HepG2 (cell line): ENCODE measurements at regions not wholly inside any gene's neighbourhood (a gene's known extent, or its start where the extent isn't known, plus 50 kb on each side); places are given as distances from the start of the nearest gene placed in this dataset.

Experiments
- ATAC-seq: fragments of 200-7000 bp; cut with Tn5 transposase; 3 replicates; pipeline ENCODE4 v1.9.1; 2020; ENCODE audit warnings: mild to moderate bottlenecking, moderate library complexity
- BruUV-seq: library from RNA; stranded (reverse); fragments of 400-500 nt; replicated peaks from 2 replicates; lab custom pipeline; 2021; lab: Mats Ljungman, UMichigan
- CTCF ChIA-PET: fragments of 300-600 bp; formaldehyde crosslinking; extraction: SDS; loops from one replicate; lab custom pipeline; 2021; ENCODE audit warnings: low total read pairs, inconsistent platforms, low intra/inter-chr PET ratio; lab: Yijun Ruan, JAX
- POLR2A ChIA-PET: fragments of 350-600 bp; sonication (Branson Sonifier 250); formaldehyde crosslinking; loops from one replicate; lab custom pipeline; 2020; ENCODE audit warnings: antibody characterized with exemption, inconsistent platforms; lab: Yijun Ruan, JAX
- DNase-seq: peaks from one replicate; pipeline ENCODE4 v3.0.0-alpha.2; 2015; ENCODE audit warnings: low spot score
- FAIRE-seq: peaks from 3 replicates; lab custom pipeline; 2011; peaks lifted over from hg19 to GRCh38; lab: Jason Lieb, UNC
- H2AFZ ChIP-seq: one replicate; pipeline ENCODE4 v1.6.1; 2011; ENCODE audit warnings: low read length, inconsistent platforms
- H3K27ac ChIP-seq: fragments of 300-600 bp; 3 replicates; pipeline ENCODE4 v1.8.0; 2011; ENCODE audit warnings: mixed run types, mild to moderate bottlenecking, mixed read lengths, low read length, inconsistent platforms; ENCODE audit not compliant: insufficient read depth; ENCODE audit errors: extremely low read length
- H3K27me3 ChIP-seq, 2 experiments: fragments of 200-600 bp in 1 of 2; 2 replicates in 1 of 2; 3 replicates in 1 of 2; pipeline versions ENCODE4 v1.6.0 to v1.8.0; 2011; ENCODE audit warnings: low read length in 2 of 2, mild to moderate bottlenecking in 2 of 2, moderate library complexity in 2 of 2, inconsistent platforms in 1 of 2; ENCODE audit not compliant: insufficient read depth in 2 of 2, control insufficient read depth in 1 of 2
- H3K36me3 ChIP-seq, 2 experiments: fragments of 200-600 bp in 1 of 2; replicated peaks in 1 of 2; 2 replicates in 1 of 2; 3 replicates in 1 of 2; pipeline versions ENCODE4 v1.5.1 to v1.8.0; 2011; ENCODE audit warnings: low read length in 2 of 2, inconsistent platforms in 1 of 2; ENCODE audit not compliant: insufficient read depth in 2 of 2, control insufficient read depth in 1 of 2
- H3K4me1 ChIP-seq: 2 replicates; pipeline ENCODE4 v1.5.1; 2012; ENCODE audit warnings: low read length, inconsistent platforms; ENCODE audit not compliant: insufficient read depth
- H3K4me2 ChIP-seq: 2 replicates; pipeline ENCODE4 v1.6.0; 2011; ENCODE audit warnings: low read depth, low read length, inconsistent platforms
- H3K4me3 ChIP-seq, 3 experiments: fragments of 200-600 bp in 1 of 3; sonication (generic), shearing (Covaris generic) in 1 of 3; replicated peaks in 1 of 3; 2 replicates each; pipeline ENCODE4 v1.5.1; 2011 to 2016; ENCODE audit warnings: low read length in 3 of 3, inconsistent platforms in 2 of 3, low read depth in 2 of 3, mild to moderate bottlenecking in 2 of 3, control low read depth in 1 of 3, mixed read lengths in 1 of 3; ENCODE audit not compliant: insufficient read depth in 1 of 3
- H3K79me2 ChIP-seq: one replicate; pipeline ENCODE4 v1.6.1; 2011; ENCODE audit warnings: low read length, inconsistent platforms; ENCODE audit not compliant: insufficient read depth
- H3K9ac ChIP-seq: 2 replicates; pipeline ENCODE4 v1.6.0; 2011; ENCODE audit warnings: mild to moderate bottlenecking, low read depth, low read length, inconsistent platforms; ENCODE audit not compliant: insufficient read depth
- H3K9me3 ChIP-seq: 2 replicates; pipeline ENCODE4 v1.5.1; 2012; ENCODE audit warnings: mild to moderate bottlenecking, low read length
- H4K20me1 ChIP-seq: 2 replicates; pipeline ENCODE4 v1.6.0; 2011; ENCODE audit warnings: inconsistent platforms, mild to moderate bottlenecking, low read length, moderate library complexity; ENCODE audit not compliant: insufficient read depth
- ATF7 ChIP-seq, 2 experiments: fragments of 450-650 bp in 1 of 2; sonication (generic) in 1 of 2; formaldehyde crosslinking in 1 of 2; IDR thresholded peaks; 2 replicates each; pipeline versions ENCODE4 v1.4.0 to v1.6.1; 2016 to 2020; ENCODE audit warnings: antibody characterized with exemption in 1 of 2, mild to moderate bottlenecking in 1 of 2, missing genetic modification reagents in 1 of 2
- CENPT ChIP-seq: sonication (generic); formaldehyde crosslinking; IDR thresholded peaks from 2 replicates; pipeline ENCODE4 v1.8.0; 2022; ENCODE audit warnings: low read depth, mild to moderate bottlenecking, moderate library complexity, missing genetic modification reagents
- ETS1 ChIP-seq: sonication (generic); formaldehyde crosslinking; IDR thresholded peaks from 2 replicates; pipeline ENCODE4 v1.4.0; 2020; ENCODE audit warnings: missing genetic modification reagents
- MAFF ChIP-seq: IDR thresholded peaks from 2 replicates; pipeline ENCODE4 v1.6.1; 2011; ENCODE audit warnings: low read depth, low read length, improper control_type of control experiment
- MAFK ChIP-seq, 2 experiments: IDR thresholded peaks in 1 of 2; conservative IDR thresholded peaks in 1 of 2; 2 replicates each; pipeline ENCODE4 v1.6.1; 2011; ENCODE audit warnings: improper control_type of control experiment in 2 of 2, low read length in 2 of 2
- MXD3 ChIP-seq: IDR thresholded peaks from 2 replicates; pipeline ENCODE4 v1.6.1; 2016; ENCODE audit warnings: mild to moderate bottlenecking, missing biosample characterization, missing genetic modification reagents
- ZHX2 ChIP-seq, 2 experiments: sonication (generic) in 1 of 2; formaldehyde crosslinking in 1 of 2; IDR thresholded peaks; 2 replicates each; pipeline versions ENCODE4 v1.6.1 to v1.9.0; 2014 to 2022; ENCODE audit warnings: antibody characterized with exemption in 1 of 2, borderline replicate concordance in 1 of 2, inconsistent platforms in 1 of 2, low read depth in 1 of 2, missing genetic modification reagents in 1 of 2
- ZNF33B ChIP-seq: sonication (generic); formaldehyde crosslinking; IDR thresholded peaks from 2 replicates; pipeline ENCODE4 v1.5.1; 2020; ENCODE audit warnings: mild to moderate bottlenecking, missing genetic modification reagents
- WGBS: methylation state at CpG from one replicate; pipeline ENCODE4 v1.1.6; 2017; ENCODE audit warnings: low lambda C conversion rate; 5-methylcytosine and 5-hydroxymethylcytosine counted together
- in situ Hi-C: cut with HindIII; loops from 2 replicates; pipeline ENCODE4 v1.10.0; 2017; ENCODE audit warnings: low pct_unique_long_range_greater_than_20kb; ENCODE audit not compliant: extremely low pct_ligation_motif_present
- intact Hi-C: fragments of 100-400 bp; cut with micrococcal nuclease; formaldehyde crosslinking; loops from one replicate; pipeline ENCODE4 v1.10.0; 2022; ENCODE audit not compliant: unreplicated experiment
- TF ChIP-seq, protein P1 (sequence below): sonication (generic); formaldehyde crosslinking; IDR thresholded peaks from 2 replicates; pipeline ENCODE4 v1.5.0; 2020; ENCODE audit warnings: missing genetic modification reagents

DNA sequence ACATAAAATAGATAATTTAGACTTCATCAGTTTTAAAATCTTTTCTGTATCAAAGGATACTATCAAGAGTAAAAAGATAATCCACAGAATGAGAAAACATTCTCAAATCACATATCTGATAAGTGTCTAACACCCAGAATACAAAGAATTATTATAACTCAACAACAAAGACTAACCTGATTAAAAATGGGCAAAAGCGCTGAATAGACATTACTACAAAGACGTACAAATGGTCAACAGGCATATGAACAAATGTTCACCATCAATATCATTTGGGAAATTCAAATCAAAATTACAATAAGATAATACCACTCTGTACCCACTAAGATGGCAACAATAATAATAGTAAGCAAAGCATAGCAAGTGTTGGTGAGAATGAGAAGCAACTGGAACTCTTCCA lies 503.8 kb downstream of the CDH26 start:
- POLR2A ChIA-PET: no interaction called here
- intact Hi-C loops (no loop called here), in situ Hi-C loops (no loop called here)
- H3K27ac ChIP-seq: no peak overlapping the region
- H3K27me3 ChIP-seq: no peaks in the 10 kb centered on the region
- CTCF ChIA-PET: no interaction called here
- H3K4me1 ChIP-seq: no peaks in the 10 kb centered on the region
- FAIRE-seq: no peak
- no peaks in the 10 kb centered on the region for H3K36me3 ChIP-seq
- no peak for ATAC-seq
- no peak overlapping the region for H3K4me3 ChIP-seq
- BruUV-seq: no TSS peak
- TF ChIP-seq MXD3 (CRISPR knock-in tag) (no peak), MAFF (peak; percentile 71), ZNF33B (CRISPR knock-in tag) (no peak), MAFK (conservative IDR thresholded peaks at IDR 0.05 in 1 of 2, IDR thresholded peaks at IDR 0.05 in 1 of 2; ENCODE audit: low read length in 2 of 2) (peak; percentile 76 to 83)
- no peak overlapping the region for H3K9ac ChIP-seq
- H3K4me2 ChIP-seq: no peak overlapping the region
- H4K20me1 ChIP-seq: no peaks in the 10 kb centered on the region
- no peak overlapping the region for H2AFZ ChIP-seq
- H3K79me2 ChIP-seq: no peaks in the 10 kb centered on the region
- DNase-seq: no peak
- 18% methylated on average over 2 of the region's 2 CpGs for WGBS
- H3K9me3 ChIP-seq: peaks cover 91% of the 10 kb centered on the region

- in situ Hi-C loops: no loop called here
- H3K27ac ChIP-seq: no peak overlapping the region
- no peak for DNase-seq
- no peaks in the 10 kb centered on the region for H3K27me3 ChIP-seq
- no peaks in the 10 kb centered on the region for H4K20me1 ChIP-seq
- no peak overlapping the region for H2AFZ ChIP-seq
- peaks cover 91% of the 10 kb centered on the region for H3K9me3 ChIP-seq
- H3K4me1 ChIP-seq: no peaks in the 10 kb centered on the region
- FAIRE-seq: no peak
- POLR2A ChIA-PET: no interaction called here
- intact Hi-C loops: no loop called here
- H3K36me3 ChIP-seq: no peaks in the 10 kb centered on the region
- BruUV-seq: no TSS peak
- no peak overlapping the region for H3K9ac ChIP-seq
- no peak for ATAC-seq
- no peaks in the 10 kb centered on the region for H3K79me2 ChIP-seq
- WGBS: 2% methylated on average over 2 of the region's 2 CpGs
- H3K4me2 ChIP-seq: no peak overlapping the region
- CTCF ChIA-PET: no interaction called here
- no peak overlapping the region for H3K4me3 ChIP-seq
- TF ChIP-seq ZHX2 (IDR thresholded peaks at IDR 0.05; ENCODE audit: low read depth) (no peak), ZHX2 (CRISPR knock-in tag; IDR thresholded peaks at IDR 0.05; ENCODE audit: borderline replicate concordance) (no peak), ATF7 (IDR thresholded peaks at IDR 0.05) (no peak), ATF7 (CRISPR knock-in tag; IDR thresholded peaks at IDR 0.05) (no peak), ETS1 (CRISPR knock-in tag) (no peak), CENPT (CRISPR knock-in tag) (no peak)
- TF ChIP-seq, protein P1, sequence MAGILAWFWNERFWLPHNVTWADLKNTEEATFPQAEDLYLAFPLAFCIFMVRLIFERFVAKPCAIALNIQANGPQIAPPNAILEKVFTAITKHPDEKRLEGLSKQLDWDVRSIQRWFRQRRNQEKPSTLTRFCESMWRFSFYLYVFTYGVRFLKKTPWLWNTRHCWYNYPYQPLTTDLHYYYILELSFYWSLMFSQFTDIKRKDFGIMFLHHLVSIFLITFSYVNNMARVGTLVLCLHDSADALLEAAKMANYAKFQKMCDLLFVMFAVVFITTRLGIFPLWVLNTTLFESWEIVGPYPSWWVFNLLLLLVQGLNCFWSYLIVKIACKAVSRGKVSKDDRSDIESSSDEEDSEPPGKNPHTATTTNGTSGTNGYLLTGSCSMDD: no peak
These were observed 505.6 kb downstream of the CDH26 start for GRCh38 chr20:60463798-60464197.
